Thyroid gland (tissue), 4 donors: ENCODE measurements at regions not wholly inside any gene's neighbourhood (a gene's known extent, or its start where the extent isn't known, plus 50 kb on each side); places are given as distances from the start of the nearest gene placed in this dataset.

Experiments used
- DNase-seq, 2 donors: peaks; one replicate each; pipeline ENCODE4 v3.0.0-alpha.2; 2019
- H3K27ac ChIP-seq, 3 donors: fragments of 200-600 bp; sonication (generic); 1 replicate in 2 of 3; 2 replicates in 1 of 3; pipeline ENCODE4 v1.5.1; 2016 to 2019; ENCODE audit warnings: mild to moderate bottlenecking in 1 of 3, moderate library complexity in 1 of 3
- H3K27me3 ChIP-seq: fragments of 200-600 bp; sonication (generic); one replicate; pipeline ENCODE4 v1.5.1; 2019
- H3K36me3 ChIP-seq, 2 donors: fragments of 200-600 bp; sonication (generic); one replicate each; pipeline ENCODE4 v1.5.1; 2016 to 2019
- H3K4me1 ChIP-seq, 2 donors: fragments of 200-600 bp; sonication (generic); one replicate each; pipeline ENCODE4 v1.5.1; 2017 to 2019
- H3K4me3 ChIP-seq, 3 donors: fragments of 200-600 bp; sonication (generic); replicated peaks in 1 of 3; 1 replicate in 2 of 3; 2 replicates in 1 of 3; pipeline ENCODE4 v1.5.1; 2016; ENCODE audit warnings: mild to moderate bottlenecking in 1 of 3
- H3K9me3 ChIP-seq: fragments of 200-600 bp; sonication (generic); one replicate; pipeline ENCODE4 v1.5.1; 2017
- CTCF ChIP-seq, 6 experiments: fragments of 200-600 bp in 3 of 6; fragments of 450-650 bp in 3 of 6; sonication (generic) in 3 of 6; IDR thresholded peaks; one replicate each; pipeline ENCODE4 v1.5.1; 2016 to 2019; ENCODE audit warnings: antibody characterized with exemption in 6 of 6, mild to moderate bottlenecking in 2 of 6, inconsistent platforms in 1 of 6, moderate library complexity in 1 of 6
- POLR2A ChIP-seq, 2 donors: fragments of 450-650 bp; IDR thresholded peaks; one replicate each; pipeline ENCODE4 v1.6.1; 2017; ENCODE audit warnings: antibody characterized with exemption in 2 of 2, mild to moderate bottlenecking in 2 of 2, moderate library complexity in 1 of 2
- WGBS, 2 donors: methylation state at CpG; one replicate each; pipeline ENCODE4 v1.1.5; 2017; 5-methylcytosine and 5-hydroxymethylcytosine counted together
- intact Hi-C: fragments of 100-400 bp; cut with DNase I; formaldehyde crosslinking; loops from one replicate; pipeline ENCODE4 v1.15.1; 2023

GRCh38 chr20:11064946-11065345 is 391.1 kb upstream of the JAG1 start:
- Histone ChIP-seq H3K27ac (no peak overlapping the region), H3K4me1 (no peaks in the 10 kb centered on the region), H3K4me3 (no peak overlapping the region), H3K9me3 (no peaks in the 10 kb centered on the region), H3K27me3 (no peaks in the 10 kb centered on the region), H3K36me3 (no peaks in the 10 kb centered on the region)
- TF ChIP-seq CTCF (IDR thresholded peaks at IDR 0.05) (no peak), POLR2A (IDR thresholded peaks at IDR 0.05) (no peak)
- DNase-seq = no peak
- intact Hi-C loops = no loop called here
- WGBS, 2 donors = 75 to 78% methylated on average over 2 of the region's 2 CpGs

GRCh38 chr20:11067359-11067758 is 393.6 kb upstream of the JAG1 start:
- no peak for DNase-seq
- TF ChIP-seq CTCF (IDR thresholded peaks at IDR 0.05) (no peak), POLR2A (IDR thresholded peaks at IDR 0.05) (no peak)

GRCh38 chr20:11072982-11073381 is 399.2 kb upstream of the JAG1 start:
- Histone ChIP-seq H3K4me1 (no peaks in the 10 kb centered on the region), H3K9me3 (no peaks in the 10 kb centered on the region), H3K27me3 (no peaks in the 10 kb centered on the region), H3K36me3 (no peaks in the 10 kb centered on the region), H3K27ac (no peak overlapping the region), H3K4me3 (no peak overlapping the region)
- WGBS, 2 donors = 72 to 84% methylated on average over 1 of the region's 1 CpG
- TF ChIP-seq CTCF (IDR thresholded peaks at IDR 0.05) (no peak), POLR2A (IDR thresholded peaks at IDR 0.05) (no peak)
- DNase-seq = no peak
- intact Hi-C loops = no loop called here

More at GRCh38 chr20:11067359-11067758, 393.6 kb upstream of the JAG1 start:
- H3K36me3 ChIP-seq = no peaks in the 10 kb centered on the region
- WGBS, 2 donors = 81 to 84% methylated on average over 1 of the region's 1 CpG
- no peaks in the 10 kb centered on the region for H3K4me1 ChIP-seq
- H3K9me3 ChIP-seq = no peaks in the 10 kb centered on the region
- no peak overlapping the region for H3K4me3 ChIP-seq
- H3K27ac ChIP-seq = no peak overlapping the region
- intact Hi-C loops = no loop called here
- H3K27me3 ChIP-seq = no peaks in the 10 kb centered on the region

GRCh38 chr20:11076434-11077105 is 402.8 kb upstream of the JAG1 start:
- H3K4me1 ChIP-seq = no peaks in the 10 kb centered on the region
- no peaks in the 10 kb centered on the region for H3K36me3 ChIP-seq
- intact Hi-C loops = no loop called here
- no peak for DNase-seq
- H3K9me3 ChIP-seq = no peaks in the 10 kb centered on the region
- no peak overlapping the region for H3K27ac ChIP-seq
- 80 to 83% methylated on average over 10 of the region's 10 CpGs for WGBS, 2 donors
- no peaks in the 10 kb centered on the region for H3K27me3 ChIP-seq
- H3K4me3 ChIP-seq = no peak overlapping the region
- TF ChIP-seq POLR2A (IDR thresholded peaks at IDR 0.05) (no peak), CTCF (IDR thresholded peaks at IDR 0.05) (no peak)

GRCh38 chr20:11077226-11077625 is 403.4 kb upstream of the JAG1 start:
- no peaks in the 10 kb centered on the region for H3K27me3 ChIP-seq
- 83 to 88% methylated on average over 2 of the region's 2 CpGs for WGBS, 2 donors
- H3K36me3 ChIP-seq = no peaks in the 10 kb centered on the region
- H3K4me1 ChIP-seq = no peaks in the 10 kb centered on the region
- TF ChIP-seq CTCF (IDR thresholded peaks at IDR 0.05) (no peak), POLR2A (IDR thresholded peaks at IDR 0.05) (no peak)
- intact Hi-C loops = no loop called here
- H3K27ac ChIP-seq = no peak overlapping the region
- no peaks in the 10 kb centered on the region for H3K9me3 ChIP-seq
- DNase-seq = no peak
- H3K4me3 ChIP-seq = no peak overlapping the region
